ENCODE measurements at regions not wholly inside any gene's neighbourhood (a gene's known extent, or its start where the extent isn't known, plus 50 kb on each side); places are given as distances from the start of the nearest gene placed in this dataset.

DNA sequence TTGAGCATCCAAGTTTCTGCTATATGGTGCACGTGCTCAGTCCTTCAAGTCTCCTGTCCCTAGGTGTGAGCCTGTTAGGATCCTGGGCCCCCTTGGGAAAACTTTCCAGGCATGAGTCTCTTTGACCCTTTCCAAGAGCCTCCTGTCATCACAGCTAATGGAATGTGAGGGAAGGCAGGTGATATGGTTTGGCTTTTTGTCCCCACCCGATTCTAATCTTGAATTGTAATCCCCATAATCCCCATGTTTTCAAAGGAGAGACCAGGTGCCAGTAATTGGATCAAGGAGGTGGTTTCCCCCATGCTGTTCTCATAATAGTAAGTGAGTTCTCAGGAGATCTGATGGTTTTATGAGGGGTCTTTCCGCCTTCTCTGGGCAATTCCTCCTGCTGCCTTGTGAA, 265.5 kb downstream of the ATP23 start:
- TF ChIP-seq CTCF (conservative IDR thresholded peaks at IDR 0.05) (no peak), ZFX (IDR thresholded peaks at IDR 0.05) (no peak)

Data from C4-2B (cell line).